GM23338 (cell line): ENCODE measurements at regions not wholly inside any gene's neighbourhood (a gene's known extent, or its start where the extent isn't known, plus 50 kb on each side); places are given as distances from the start of the nearest gene placed in this dataset.

Experiments
- ATAC-seq: fragments of 200-7000 bp; cut with Tn5 transposase; 3 replicates; pipeline ENCODE4 v1.9.1; 2020
- DNase-seq: peaks from one replicate; pipeline ENCODE4 v3.0.0-alpha.2; 2015; ENCODE audit warnings: low spot score
- H2AFZ ChIP-seq: fragments of 200-600 bp; sonication (generic); 2 replicates; pipeline ENCODE4 v1.8.0; 2016; ENCODE audit warnings: antibody characterized with exemption, mild to moderate bottlenecking, moderate library complexity
- H3F3A ChIP-seq: fragments of 200-600 bp; sonication (generic); replicated peaks from 2 replicates; pipeline ENCODE4 v1.8.0; 2017; ENCODE audit warnings: antibody characterized with exemption, mixed run types, low read depth
- H3K27ac ChIP-seq: fragments of 200-600 bp; sonication (generic); 2 replicates; pipeline ENCODE4 v1.6.1; 2016; ENCODE audit warnings: low read depth
- H3K27me3 ChIP-seq: fragments of 200-600 bp; sonication (generic); 2 replicates; pipeline ENCODE4 v1.8.0; 2016; ENCODE audit warnings: mild to moderate bottlenecking, mixed run types, moderate library complexity; ENCODE audit not compliant: insufficient read depth
- H3K36me3 ChIP-seq: fragments of 200-600 bp; sonication (generic); 2 replicates; pipeline ENCODE4 v1.8.0; 2016; ENCODE audit warnings: mild to moderate bottlenecking; ENCODE audit not compliant: insufficient read depth
- H3K4me1 ChIP-seq: fragments of 200-600 bp; sonication (generic); 2 replicates; pipeline ENCODE4 v1.8.0; 2016; ENCODE audit warnings: mild to moderate bottlenecking, moderate library complexity; ENCODE audit not compliant: insufficient read depth
- H3K4me2 ChIP-seq: fragments of 200-600 bp; sonication (generic); 2 replicates; pipeline ENCODE4 v1.7.1; 2017; ENCODE audit warnings: mixed run types
- H3K4me3 ChIP-seq: fragments of 200-600 bp; sonication (generic); 2 replicates; pipeline ENCODE4 v1.6.1; 2016; ENCODE audit warnings: mixed run types
- H3K79me2 ChIP-seq: fragments of 200-600 bp; sonication (generic); replicated peaks from 2 replicates; pipeline ENCODE4 v1.8.0; 2017; ENCODE audit warnings: mild to moderate bottlenecking; ENCODE audit not compliant: insufficient read depth
- H3K9me2 ChIP-seq: fragments of 200-600 bp; sonication (generic); 2 replicates; pipeline ENCODE4 v1.8.0; 2017; ENCODE audit not compliant: insufficient read depth
- H4K20me1 ChIP-seq: fragments of 200-600 bp; sonication (generic); replicated peaks from 2 replicates; pipeline ENCODE4 v1.8.0; 2017; ENCODE audit warnings: mild to moderate bottlenecking; ENCODE audit not compliant: insufficient read depth
- H3K27ac Mint-ChIP-seq: 2 replicates; pipeline ENCODE4 v1.8.0; 2020; ENCODE audit warnings: inconsistent platforms, mild to moderate bottlenecking, moderate library complexity, mixed read lengths
- H3K27me3 Mint-ChIP-seq: 3 replicates; pipeline ENCODE4 v1.8.0; 2022; ENCODE audit warnings: low read depth, mild to moderate bottlenecking, moderate library complexity, mixed read lengths, inconsistent platforms; ENCODE audit not compliant: insufficient read depth, poor library complexity
- H3K36me3 Mint-ChIP-seq: 3 replicates; pipeline ENCODE4 v1.8.0; 2021; ENCODE audit warnings: low read depth, mild to moderate bottlenecking, inconsistent platforms, moderate library complexity, mixed read lengths
- H3K4me1 Mint-ChIP-seq: 3 replicates; pipeline ENCODE4 v1.8.0; 2020; ENCODE audit warnings: mild to moderate bottlenecking, inconsistent platforms, mixed read lengths
- H3K4me3 Mint-ChIP-seq: 3 replicates; pipeline ENCODE4 v1.8.0; 2021; ENCODE audit warnings: moderate library complexity, mild to moderate bottlenecking, inconsistent platforms, mixed read lengths
- H3K9me3 Mint-ChIP-seq: 3 replicates; pipeline ENCODE4 v1.8.0; 2020; ENCODE audit warnings: moderate library complexity, mild to moderate bottlenecking, inconsistent platforms, mixed read lengths
- CREB1 ChIP-seq: fragments of 250-450 bp; sonication (Bioruptor Pico); IDR thresholded peaks from 2 replicates; pipeline ENCODE4 v1.5.0; 2020; ENCODE audit warnings: low read depth, mild to moderate bottlenecking, moderate library complexity
- CTCF ChIP-seq, 2 experiments: fragments of 200-600 bp in 1 of 2; sonication (generic) in 1 of 2; conservative IDR thresholded peaks; 2 replicates each; pipeline versions ENCODE4 v1.5.1 to v1.6.1; 2016 to 2017; ENCODE audit warnings: antibody characterized with exemption in 2 of 2, low read depth in 2 of 2, mild to moderate bottlenecking in 2 of 2, moderate library complexity in 1 of 2
- EZH2phosphoT487 ChIP-seq: fragments of 200-600 bp; sonication (generic); IDR thresholded peaks from one replicate; pipeline ENCODE4 v1.8.1; 2018; ENCODE audit warnings: antibody characterized with exemption; ENCODE audit not compliant: unreplicated experiment
- JUNB ChIP-seq: IDR thresholded peaks from one replicate; pipeline ENCODE4 v1.6.1; 2016; ENCODE audit warnings: antibody characterized with exemption; ENCODE audit not compliant: unreplicated experiment
- NANOG ChIP-seq: IDR thresholded peaks from 2 replicates; pipeline ENCODE4 v1.6.1; 2016; ENCODE audit warnings: antibody characterized with exemption, borderline replicate concordance
- POLR2AphosphoS5 ChIP-seq: IDR thresholded peaks from 2 replicates; pipeline ENCODE4 v1.6.1; 2016; ENCODE audit warnings: antibody characterized with exemption, low read depth
- STAT1 ChIP-seq: IDR thresholded peaks from one replicate; pipeline ENCODE4 v1.6.1; 2016; ENCODE audit warnings: antibody characterized with exemption; ENCODE audit not compliant: unreplicated experiment
- ZNF114 ChIP-seq: fragments of 250-450 bp; sonication (Bioruptor Pico); IDR thresholded peaks from 2 replicates; pipeline ENCODE4 v1.5.0; 2020; ENCODE audit warnings: mild to moderate bottlenecking, moderate library complexity
- ZNF462 ChIP-seq: fragments of 250-450 bp; sonication (Bioruptor Pico); IDR thresholded peaks from 2 replicates; pipeline ENCODE4 v1.5.0; 2020; ENCODE audit warnings: mild to moderate bottlenecking, moderate library complexity

GRCh38 chr1:54476530-54477109 is 70.4 kb upstream of the SSBP3 start:
- Mint-ChIP-seq H3K4me3 (peak overlapping the region; percentile 65; the same call in 2 of the 3 replicates), H3K4me1 (peaks cover 73% of the 10 kb centered on the region), H3K27ac (no peak overlapping the region), H3K9me3 (no peaks in the 10 kb centered on the region; the same call in 2 of the 3 replicates), H3K36me3 (no peaks in the 10 kb centered on the region), H3K27me3 (peaks cover 41% of the 10 kb centered on the region)
- Histone ChIP-seq H3K27me3 (peaks cover 58% of the 10 kb centered on the region), H3K9me2 (no peaks in the 10 kb centered on the region; the same call in 1 of the 2 replicates), H3K4me2 (peak overlapping the region; percentile 98), H3F3A (peaks cover 33% of the 10 kb centered on the region), H2AFZ (no peak overlapping the region; the same call in 1 of the 2 replicates), H3K4me1 (peaks cover 66% of the 10 kb centered on the region), H3K79me2 (no peaks in the 10 kb centered on the region), H3K27ac (no peak overlapping the region), H3K36me3 (no peaks in the 10 kb centered on the region; the same call in 1 of the 2 replicates), H4K20me1 (no peaks in the 10 kb centered on the region), H3K4me3 (no peak overlapping the region; the same call in 1 of the 2 replicates)
- TF ChIP-seq STAT1 (no peak), ZNF114 (CRISPR knock-in tag) (no peak), JUNB (no peak), NANOG (no peak), POLR2AphosphoS5 (no peak), CTCF (conservative IDR thresholded peaks at IDR 0.05; ENCODE audit: low read depth in 2 of 2) (no peak), ZNF462 (CRISPR knock-in tag) (no peak), EZH2phosphoT487 (no peak), CREB1 (CRISPR knock-in tag) (no peak)
- ATAC-seq (no peak), DNase-seq (no peak)
